C4-2B (cell line): ENCODE measurements at regions not wholly inside any gene's neighbourhood (a gene's known extent, or its start where the extent isn't known, plus 50 kb on each side); places are given as distances from the start of the nearest gene placed in this dataset.

ENCODE experiments used
- ZFX ChIP-seq: fragments of 450-650 bp; IDR thresholded peaks from 2 replicates; pipeline ENCODE4 v1.6.1; 2017
- TF ChIP-seq, protein P1 (sequence below): fragments of 450-650 bp; conservative IDR thresholded peaks from 2 replicates; pipeline ENCODE4 v1.5.1; 2017; ENCODE audit warnings: mild to moderate bottlenecking

GRCh38 chr6:139536751-139537617 lies 162.5 kb upstream of the CITED2 start:
- TF ChIP-seq, protein P1, sequence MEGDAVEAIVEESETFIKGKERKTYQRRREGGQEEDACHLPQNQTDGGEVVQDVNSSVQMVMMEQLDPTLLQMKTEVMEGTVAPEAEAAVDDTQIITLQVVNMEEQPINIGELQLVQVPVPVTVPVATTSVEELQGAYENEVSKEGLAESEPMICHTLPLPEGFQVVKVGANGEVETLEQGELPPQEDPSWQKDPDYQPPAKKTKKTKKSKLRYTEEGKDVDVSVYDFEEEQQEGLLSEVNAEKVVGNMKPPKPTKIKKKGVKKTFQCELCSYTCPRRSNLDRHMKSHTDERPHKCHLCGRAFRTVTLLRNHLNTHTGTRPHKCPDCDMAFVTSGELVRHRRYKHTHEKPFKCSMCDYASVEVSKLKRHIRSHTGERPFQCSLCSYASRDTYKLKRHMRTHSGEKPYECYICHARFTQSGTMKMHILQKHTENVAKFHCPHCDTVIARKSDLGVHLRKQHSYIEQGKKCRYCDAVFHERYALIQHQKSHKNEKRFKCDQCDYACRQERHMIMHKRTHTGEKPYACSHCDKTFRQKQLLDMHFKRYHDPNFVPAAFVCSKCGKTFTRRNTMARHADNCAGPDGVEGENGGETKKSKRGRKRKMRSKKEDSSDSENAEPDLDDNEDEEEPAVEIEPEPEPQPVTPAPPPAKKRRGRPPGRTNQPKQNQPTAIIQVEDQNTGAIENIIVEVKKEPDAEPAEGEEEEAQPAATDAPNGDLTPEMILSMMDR: no peak
- TF ChIP-seq ZFX: no peak
